Sigmoid colon (tissue), 6 donors: ENCODE measurements at regions not wholly inside any gene's neighbourhood (a gene's known extent, or its start where the extent isn't known, plus 50 kb on each side); places are given as distances from the start of the nearest gene placed in this dataset.
A peak's percentile ranks its signal among the peaks of the same experiment; 100 is the strongest.

ENCODE experiments used
- DNase-seq: peaks from one replicate; pipeline ENCODE4 v3.0.0-alpha.2; 2019
- H3K27ac ChIP-seq, 4 donors: fragments of 200-600 bp; sonication (generic); one replicate each; pipeline ENCODE4 v1.5.1; 2016 to 2019; ENCODE audit warnings: mild to moderate bottlenecking in 1 of 4
- H3K27me3 ChIP-seq, 3 donors: fragments of 200-600 bp; sonication (generic); one replicate each; pipeline ENCODE4 v1.5.1; 2019; ENCODE audit warnings: mild to moderate bottlenecking in 1 of 3
- H3K36me3 ChIP-seq, 4 donors: fragments of 200-600 bp; sonication (generic); one replicate each; pipeline ENCODE4 v1.5.1; 2016 to 2019
- H3K4me1 ChIP-seq, 4 donors: fragments of 200-600 bp; sonication (generic); one replicate each; pipeline ENCODE4 v1.5.1; 2017 to 2019
- H3K4me3 ChIP-seq, 4 donors: fragments of 200-600 bp; sonication (generic); one replicate each; pipeline ENCODE4 v1.5.1; 2017 to 2019; ENCODE audit warnings: mild to moderate bottlenecking in 2 of 4, moderate library complexity in 1 of 4
- H3K9me3 ChIP-seq, 4 donors: fragments of 200-600 bp in 3 of 4; sonication (generic) in 3 of 4; one replicate each; pipeline versions ENCODE4 v1.5.1 to v1.6.1; 2013 to 2019
- EP300 ChIP-seq, 4 donors: sonication (generic); formaldehyde crosslinking; IDR thresholded peaks; one replicate each; pipeline ENCODE4 v1.6.1; 2017; ENCODE audit warnings: antibody characterized with exemption in 4 of 4
- POLR2A ChIP-seq, 2 donors: fragments of 450-650 bp; IDR thresholded peaks; one replicate each; pipeline ENCODE4 v1.6.1; 2016; ENCODE audit warnings: antibody characterized with exemption in 2 of 2, mild to moderate bottlenecking in 2 of 2, moderate library complexity in 2 of 2
- POLR2AphosphoS5 ChIP-seq, 4 donors: sonication (generic); formaldehyde crosslinking; IDR thresholded peaks; one replicate each; pipeline ENCODE4 v1.6.1; 2017; ENCODE audit warnings: antibody characterized with exemption in 4 of 4
- WGBS, 2 donors: extraction: QIAGEN DNeasy Blood & Tissue Kit; methylation state at CpG; one replicate each; pipeline ENCODE4 v1.1.7; 2013; 5-methylcytosine and 5-hydroxymethylcytosine counted together
- intact Hi-C: fragments of 100-400 bp; cut with DNase I; formaldehyde crosslinking; loops from one replicate; pipeline ENCODE4 v1.15.1; 2023
- TF ChIP-seq, protein P1 (sequence below), 4 experiments: fragments of 450-650 bp in 3 of 4; fragments of 200-600 bp in 1 of 4; IDR thresholded peaks; one replicate each; pipeline ENCODE4 v1.5.1; 2016 to 2019; ENCODE audit warnings: antibody characterized with exemption in 4 of 4, mild to moderate bottlenecking in 3 of 4, moderate library complexity in 2 of 4
- donor health status: healthy with polysubstance abuse.
- donor health status: healthy.

DNA sequence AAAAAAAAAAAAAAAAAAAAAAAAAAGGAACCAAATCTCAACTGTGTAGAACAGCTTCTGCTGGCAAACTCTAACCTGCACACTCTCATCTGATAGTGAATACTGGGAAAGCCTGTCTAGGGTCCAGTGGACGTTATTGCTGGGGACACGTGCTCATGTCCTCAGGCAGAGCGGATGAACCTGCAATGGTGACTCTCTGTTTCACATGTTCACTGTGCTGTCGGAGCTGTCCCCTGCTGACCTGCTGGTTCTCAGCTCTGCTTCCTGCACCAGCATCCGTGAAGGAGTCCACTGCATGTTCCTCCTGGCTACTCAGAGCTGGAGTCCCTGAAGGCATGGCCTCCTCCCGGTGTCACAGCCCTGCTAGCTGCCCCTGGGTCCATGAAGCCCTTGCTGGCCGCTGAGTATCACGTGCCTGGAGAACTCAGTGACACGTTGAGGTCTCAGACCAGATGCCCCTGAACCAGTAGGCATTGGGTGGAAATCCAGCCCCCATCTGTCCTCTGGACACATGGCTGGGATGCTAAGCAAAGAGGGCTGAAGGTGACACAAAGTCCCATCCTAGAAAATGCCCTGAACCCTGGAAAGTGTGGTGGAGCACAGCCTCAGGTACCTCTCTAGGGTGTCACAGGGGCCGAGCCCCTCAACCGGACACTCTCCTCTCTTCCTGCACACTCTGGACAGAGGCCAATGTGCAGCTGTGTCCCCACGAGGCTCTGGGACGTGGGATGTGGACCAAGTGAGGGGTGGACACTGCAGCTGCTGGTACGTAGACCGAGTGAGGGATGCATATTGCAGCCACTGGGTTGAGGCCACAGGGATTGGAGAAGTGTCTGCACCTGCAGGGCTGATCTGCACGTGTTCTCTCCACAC lies 54.9 kb upstream of the FRMD1 start:
- no peaks in the 10 kb centered on the region for H3K9me3 ChIP-seq
- peak overlapping the region in 1 of 4 donors; percentile 25 for H3K4me3 ChIP-seq
- intact Hi-C loops, result no loop called here
- peak; percentile 55 for DNase-seq
- H3K27ac ChIP-seq, result no peak overlapping the region
- TF ChIP-seq POLR2AphosphoS5 (IDR thresholded peaks at IDR 0.05), result no peak
- no peak for TF ChIP-seq POLR2A (IDR thresholded peaks at IDR 0.05)
- TF ChIP-seq EP300 (IDR thresholded peaks at IDR 0.05), result no peak
- TF ChIP-seq, protein P1, sequence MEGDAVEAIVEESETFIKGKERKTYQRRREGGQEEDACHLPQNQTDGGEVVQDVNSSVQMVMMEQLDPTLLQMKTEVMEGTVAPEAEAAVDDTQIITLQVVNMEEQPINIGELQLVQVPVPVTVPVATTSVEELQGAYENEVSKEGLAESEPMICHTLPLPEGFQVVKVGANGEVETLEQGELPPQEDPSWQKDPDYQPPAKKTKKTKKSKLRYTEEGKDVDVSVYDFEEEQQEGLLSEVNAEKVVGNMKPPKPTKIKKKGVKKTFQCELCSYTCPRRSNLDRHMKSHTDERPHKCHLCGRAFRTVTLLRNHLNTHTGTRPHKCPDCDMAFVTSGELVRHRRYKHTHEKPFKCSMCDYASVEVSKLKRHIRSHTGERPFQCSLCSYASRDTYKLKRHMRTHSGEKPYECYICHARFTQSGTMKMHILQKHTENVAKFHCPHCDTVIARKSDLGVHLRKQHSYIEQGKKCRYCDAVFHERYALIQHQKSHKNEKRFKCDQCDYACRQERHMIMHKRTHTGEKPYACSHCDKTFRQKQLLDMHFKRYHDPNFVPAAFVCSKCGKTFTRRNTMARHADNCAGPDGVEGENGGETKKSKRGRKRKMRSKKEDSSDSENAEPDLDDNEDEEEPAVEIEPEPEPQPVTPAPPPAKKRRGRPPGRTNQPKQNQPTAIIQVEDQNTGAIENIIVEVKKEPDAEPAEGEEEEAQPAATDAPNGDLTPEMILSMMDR (IDR thresholded peaks at IDR 0.05), result no peak
- H3K27me3 ChIP-seq, result no peaks in the 10 kb centered on the region
- no peaks in the 10 kb centered on the region for H3K36me3 ChIP-seq
- H3K4me1 ChIP-seq, result peaks cover 0 to 11% (median 8%) of the 10 kb centered on the region in 4 donors
- 78 to 80% methylated on average over 16 of the region's 16 CpGs for WGBS, 2 donors

DNA sequence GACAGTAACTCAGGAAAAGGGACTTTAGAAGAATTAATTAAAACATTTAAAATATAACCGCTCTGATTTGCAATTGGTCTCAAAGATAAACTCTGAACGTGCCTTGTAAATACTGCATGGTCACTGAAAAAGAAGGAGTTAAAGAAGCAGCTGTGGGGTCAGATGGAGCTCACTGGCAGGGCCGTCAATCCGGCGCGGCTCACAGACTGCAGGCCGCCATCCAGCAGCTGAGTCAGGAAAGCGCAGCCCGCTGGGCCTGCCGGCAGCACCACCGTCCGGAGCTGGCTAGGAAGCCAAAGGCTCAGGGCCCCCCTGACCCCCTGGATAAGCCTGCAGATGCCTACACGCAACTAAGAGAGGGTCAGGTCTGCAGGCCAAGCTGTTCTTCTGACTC lies 54.2 kb upstream of the FRMD1 start:
- peak overlapping the region in 3 of 4 donors; percentile 25 to 31 (median 28) for H3K4me3 ChIP-seq
- TF ChIP-seq, protein P1 (IDR thresholded peaks at IDR 0.05), result peak in 1 of 4 experiments; percentile 1
- TF ChIP-seq POLR2A (IDR thresholded peaks at IDR 0.05), result no peak
- no peaks in the 10 kb centered on the region for H3K27me3 ChIP-seq
- 34 to 67% methylated on average over 13 of the region's 13 CpGs for WGBS, 2 donors
- H3K27ac ChIP-seq, result peak overlapping the region in 1 of 4 donors; percentile 10
- intact Hi-C loops, result no loop called here
- DNase-seq, result peak; percentile 62
- H3K4me1 ChIP-seq, result peaks cover 0 to 11% (median 8%) of the 10 kb centered on the region in 4 donors
- H3K9me3 ChIP-seq, result no peaks in the 10 kb centered on the region
- H3K36me3 ChIP-seq, result no peaks in the 10 kb centered on the region

GRCh38 chr6:168132531-168133167 lies 53.6 kb upstream of the FRMD1 start:
- peaks cover 0 to 11% (median 8%) of the 10 kb centered on the region in 4 donors for H3K4me1 ChIP-seq
- intact Hi-C loops, result no loop called here
- H3K27ac ChIP-seq, result peak overlapping the region in 1 of 4 donors; percentile 10
- peak overlapping the region in 3 of 4 donors; percentile 25 to 31 (median 28) for H3K4me3 ChIP-seq
- no peaks in the 10 kb centered on the region for H3K9me3 ChIP-seq
- H3K27me3 ChIP-seq, result no peaks in the 10 kb centered on the region
- no peak for TF ChIP-seq POLR2AphosphoS5 (IDR thresholded peaks at IDR 0.05)
- TF ChIP-seq, protein P1 (IDR thresholded peaks at IDR 0.05), result peak in 2 of 4 experiments; percentile 28 to 34
- WGBS, 2 donors, result 33 to 64% methylated on average over 34 of the region's 34 CpGs
- H3K36me3 ChIP-seq, result no peaks in the 10 kb centered on the region
- DNase-seq, result peak; percentile 61

DNA sequence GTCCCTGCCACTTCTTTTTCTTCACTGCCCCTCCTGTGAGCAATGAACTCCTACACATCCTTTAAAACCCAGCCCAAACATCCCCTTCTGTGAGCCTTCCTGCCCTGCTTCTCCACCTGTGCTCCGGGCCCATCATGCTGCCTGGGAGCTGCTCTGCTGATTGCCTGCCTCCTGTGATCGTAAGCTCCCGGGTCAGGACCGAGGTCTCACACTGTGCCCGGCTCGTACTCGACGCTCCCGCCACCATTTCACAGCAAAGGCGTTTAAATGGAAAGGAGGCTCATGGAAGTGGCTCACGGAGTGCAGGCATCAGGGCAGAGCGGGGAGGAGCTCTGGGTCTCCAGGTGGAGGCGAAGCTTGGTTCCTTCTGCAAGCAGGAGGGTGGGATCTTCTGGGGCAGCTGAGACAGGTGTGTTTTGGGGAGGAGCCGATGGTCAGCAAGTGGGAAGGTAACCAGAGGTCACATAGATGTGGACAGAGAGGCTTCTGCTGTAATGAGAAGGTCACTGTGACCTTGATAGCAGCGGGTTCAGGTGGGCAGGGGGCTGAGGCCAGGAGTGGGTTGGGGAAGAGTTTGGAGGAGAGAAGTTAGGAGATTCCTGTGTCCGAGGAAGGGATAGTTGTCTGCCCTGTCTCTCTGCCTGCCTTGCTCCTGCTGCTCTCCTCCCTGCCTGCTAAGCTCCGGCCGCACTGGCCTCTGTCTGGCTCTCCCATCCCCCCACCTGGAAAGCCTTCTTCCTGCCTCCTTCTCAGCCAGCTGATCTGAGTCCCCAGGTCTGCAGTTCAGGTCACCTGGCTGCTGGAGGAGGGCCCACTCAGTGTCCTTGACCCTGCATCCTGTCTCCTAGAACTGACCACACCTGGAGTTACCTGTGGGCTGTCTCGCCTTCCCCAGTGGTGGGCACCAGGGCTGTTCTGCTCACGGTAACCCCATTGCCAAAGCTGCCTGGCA lies 52.7 kb upstream of the FRMD1 start:
- Histone ChIP-seq H3K27me3 (no peaks in the 10 kb centered on the region), H3K4me1 (peaks cover 0 to 11% (median 8%) of the 10 kb centered on the region in 4 donors), H3K9me3 (no peaks in the 10 kb centered on the region), H3K4me3 (no peak overlapping the region), H3K36me3 (no peaks in the 10 kb centered on the region), H3K27ac (no peak overlapping the region)
- TF ChIP-seq EP300 (IDR thresholded peaks at IDR 0.05), result no peak
- TF ChIP-seq POLR2AphosphoS5 (IDR thresholded peaks at IDR 0.05), result no peak
- WGBS, 2 donors, result 88 to 92% methylated on average over 20 of the region's 20 CpGs
- intact Hi-C loops, result no loop called here
- peak; percentile 44 for DNase-seq
